Stimulated activated CD8-positive, alpha-beta memory T cell treated with anti-CD3 and anti-CD28 coated beads, Interleukin-12 subunit alpha, Interleukin-12 subunit beta, amount 100 ng/mL, for 4 hours (primary cell): ENCODE measurements at regions not wholly inside any gene's neighbourhood (a gene's known extent, or its start where the extent isn't known, plus 50 kb on each side); places are given as distances from the start of the nearest gene placed in this dataset.

Source experiments
- DNase-seq: peaks from one replicate; pipeline ENCODE4 v3.0.0-alpha.2; 2020; ENCODE audit warnings: low read depth

- no peak for DNase-seq
These were observed 339.3 kb upstream of the PFKP start for GRCh38 chr10:2728087-2728486.

DNA sequence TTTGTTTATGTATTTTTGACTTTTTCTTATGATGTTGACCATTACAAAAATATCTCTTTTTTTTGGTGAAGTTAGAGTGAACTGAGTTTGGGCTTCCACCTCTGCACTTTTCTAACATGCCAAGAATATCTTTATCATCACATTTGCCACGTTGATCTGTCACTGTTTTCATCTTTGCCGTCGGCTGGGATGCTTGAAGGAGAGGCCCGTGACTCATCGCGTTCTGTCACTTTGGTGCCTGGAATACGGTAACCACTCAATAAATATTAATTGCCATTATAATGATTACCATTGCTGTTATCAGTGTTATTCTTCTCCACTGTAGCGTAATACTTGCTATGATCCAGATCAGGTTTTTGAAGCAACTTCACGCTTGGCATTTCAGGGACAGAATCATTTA lies 350.8 kb upstream of the PFKP start:
- no peak for DNase-seq

- no peak for DNase-seq
These were observed 352.8 kb upstream of the PFKP start for GRCh38 chr10:2714597-2714996.

- no peak for DNase-seq
These were observed 363.4 kb upstream of the PFKP start for GRCh38 chr10:2703953-2704352.

DNA sequence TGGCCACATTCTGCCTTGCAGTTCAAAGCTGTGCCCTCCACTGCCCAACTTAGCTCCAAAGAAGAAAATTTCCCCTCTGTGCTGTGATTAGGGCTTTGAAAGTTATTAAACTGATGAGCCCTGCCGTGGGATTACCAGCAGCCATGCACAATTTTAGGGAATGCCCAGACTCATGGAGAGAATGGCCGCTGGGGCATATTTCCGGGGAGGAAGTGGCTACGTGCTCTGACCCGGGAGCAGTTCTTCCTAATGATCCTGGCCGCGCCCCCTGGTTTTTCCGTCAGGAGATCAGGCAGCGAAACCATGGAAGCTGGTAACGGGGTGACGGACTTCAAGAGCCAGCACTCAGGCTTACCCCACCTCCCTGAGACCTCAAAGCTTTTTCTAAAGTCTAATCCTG lies 365.5 kb upstream of the PFKP start:
- DNase-seq, result no peak

GRCh38 chr10:2700626-2701305 lies 366.6 kb upstream of the PFKP start:
- no peak for DNase-seq

GRCh38 chr10:2688958-2689357 lies 378.4 kb upstream of the PFKP start:
- no peak for DNase-seq

DNA sequence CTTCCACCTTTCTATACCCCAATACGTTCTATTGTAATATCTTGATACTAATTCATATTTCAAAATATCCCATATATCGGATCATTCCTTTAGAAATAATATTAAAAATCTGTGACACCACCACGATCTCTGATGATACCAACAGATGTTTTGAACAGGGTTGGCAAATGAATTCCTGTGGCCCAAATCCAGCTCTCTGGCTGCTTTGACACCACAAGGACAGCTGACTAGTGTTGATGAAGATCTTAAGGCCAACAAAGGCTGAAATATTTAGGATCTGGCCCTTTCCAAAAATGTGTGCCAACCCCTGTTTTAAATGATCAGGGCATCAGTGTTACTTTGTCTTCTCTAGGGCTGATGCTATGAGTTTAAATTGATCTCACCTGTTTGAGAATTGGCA lies 380.7 kb upstream of the PFKP start:
- no peak for DNase-seq

GRCh38 chr10:2682491-2682890 lies 384.9 kb upstream of the PFKP start:
- DNase-seq, result no peak

DNA sequence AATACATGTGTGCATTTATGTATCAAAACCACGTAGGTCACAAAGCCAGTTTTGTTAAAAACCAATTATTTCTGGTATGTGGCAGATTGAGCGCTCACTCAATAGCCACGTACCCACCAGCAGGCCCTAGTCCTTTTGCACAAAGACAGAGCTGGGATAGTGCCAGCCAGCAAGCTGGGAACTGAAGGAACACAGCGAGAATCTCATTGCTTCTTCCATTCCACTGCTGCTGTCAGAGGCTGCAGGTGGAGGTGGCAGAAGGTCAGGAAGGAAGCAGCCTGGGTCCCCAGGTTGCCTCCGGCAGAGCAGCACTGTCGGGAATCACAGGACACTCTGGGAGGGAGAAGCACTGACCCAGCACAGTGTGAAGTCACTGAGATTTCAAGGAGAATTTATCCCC lies 385.5 kb upstream of the PFKP start:
- no peak for DNase-seq

- no peak for DNase-seq
These were observed 386.5 kb upstream of the PFKP start for GRCh38 chr10:2680821-2681220.

DNA sequence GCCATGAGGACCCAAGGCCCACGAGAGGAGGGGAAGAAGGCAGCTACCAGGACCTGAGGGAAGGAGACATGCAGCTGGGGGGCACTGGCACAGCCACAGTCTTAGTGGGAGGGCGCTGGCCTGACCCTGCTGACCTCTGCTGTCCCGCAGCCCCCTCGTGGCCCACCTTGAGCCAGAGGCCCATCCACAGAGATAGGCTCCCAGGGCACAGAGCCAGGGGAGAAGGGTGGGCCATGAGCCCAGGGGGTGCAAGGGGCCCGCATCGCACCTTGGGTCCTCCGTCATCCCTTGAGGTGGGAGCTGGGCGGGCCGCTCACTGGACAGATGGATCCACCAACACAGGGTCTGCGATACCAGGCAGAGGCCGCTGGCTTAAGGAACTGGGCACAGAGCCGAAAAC lies 387.7 kb upstream of the PFKP start:
- DNase-seq, result no peak

DNA sequence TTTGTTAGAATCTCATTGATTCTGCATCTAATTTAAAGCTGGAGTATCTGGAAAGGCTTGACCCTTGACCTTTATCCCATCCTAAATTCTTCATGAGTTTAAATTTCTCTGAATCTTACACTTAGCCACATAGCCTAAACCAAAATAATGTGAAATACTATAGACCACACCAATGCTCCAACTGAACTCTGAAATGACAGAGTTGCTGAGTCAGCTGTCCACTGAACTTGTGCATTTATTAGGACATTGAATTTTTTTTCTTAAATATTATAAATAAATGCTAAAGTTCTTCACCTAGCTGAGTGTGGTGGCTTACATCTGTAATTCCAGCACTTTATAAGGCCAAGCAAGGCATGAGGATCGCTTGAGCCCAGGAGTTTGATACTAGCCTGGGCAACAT lies 390.9 kb upstream of the PFKP start:
- no peak for DNase-seq

- DNase-seq, result no peak
These were observed 392.9 kb upstream of the PFKP start for GRCh38 chr10:2674451-2674850.

DNA sequence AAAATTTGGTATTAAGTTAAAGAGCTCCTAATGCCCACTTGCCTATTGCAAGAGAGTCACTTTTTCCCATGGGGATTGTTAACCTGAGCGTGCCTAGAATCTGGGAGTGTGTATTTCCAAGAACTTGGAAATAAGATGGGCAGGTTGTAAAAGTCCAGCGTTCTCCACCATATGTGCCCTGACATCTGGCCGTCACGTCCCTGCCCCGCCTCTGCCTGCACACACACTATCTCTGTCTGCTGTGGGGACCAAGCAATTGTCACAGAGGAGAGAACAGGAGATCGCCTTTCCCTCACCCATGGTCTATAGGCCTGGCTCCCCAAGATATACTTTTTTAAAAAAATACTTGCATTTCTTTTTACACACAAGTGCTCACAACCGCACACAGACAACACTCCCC lies 396.5 kb upstream of the PFKP start:
- DNase-seq, result no peak

DNA sequence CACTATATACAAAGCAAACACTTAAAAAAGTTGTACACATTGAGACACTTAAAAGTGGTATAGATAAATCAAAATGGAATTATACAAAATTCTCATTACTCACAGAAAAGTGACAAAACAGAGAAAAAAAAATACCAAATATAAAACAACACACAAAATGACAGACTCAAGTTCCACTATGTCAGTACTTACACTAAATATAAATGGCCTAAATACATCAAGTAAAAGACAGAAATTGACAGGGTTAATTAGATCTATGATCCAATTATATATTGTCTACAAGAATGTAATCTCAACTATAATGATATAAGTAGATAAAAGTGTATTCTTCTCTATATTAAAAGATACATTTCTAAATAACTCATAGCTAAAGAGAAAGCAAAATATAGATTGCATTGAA lies 401.6 kb upstream of the PFKP start:
- DNase-seq, result no peak

- DNase-seq, result no peak
These were observed 407.1 kb upstream of the PFKP start for GRCh38 chr10:2660276-2660675.

- DNase-seq, result no peak
These were observed 407.6 kb upstream of the PFKP start for GRCh38 chr10:2659660-2660209.

- no peak for DNase-seq
These were observed 408.6 kb upstream of the PFKP start for GRCh38 chr10:2658780-2659179.

- DNase-seq, result no peak
These were observed 417.0 kb upstream of the PFKP start for GRCh38 chr10:2650328-2650727.

DNA sequence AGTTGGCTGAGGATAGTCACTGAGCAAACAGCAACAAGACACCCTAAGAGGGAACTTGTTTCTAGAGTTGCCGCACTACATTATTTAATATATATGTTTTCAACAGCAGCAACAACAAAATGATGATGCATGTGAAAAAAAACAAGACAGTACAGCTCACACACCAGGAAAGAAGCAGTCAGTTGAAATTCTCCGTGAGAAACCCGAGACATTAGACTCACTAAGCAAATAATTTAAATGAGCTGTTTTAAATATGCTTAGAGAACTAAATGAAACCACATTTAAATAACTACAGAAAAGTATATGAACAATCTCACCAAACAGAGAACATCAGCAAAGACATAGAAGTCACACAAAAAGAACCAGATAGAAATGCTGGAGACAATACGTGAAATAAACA lies 426.3 kb upstream of the PFKP start:
- no peak for DNase-seq

DNA sequence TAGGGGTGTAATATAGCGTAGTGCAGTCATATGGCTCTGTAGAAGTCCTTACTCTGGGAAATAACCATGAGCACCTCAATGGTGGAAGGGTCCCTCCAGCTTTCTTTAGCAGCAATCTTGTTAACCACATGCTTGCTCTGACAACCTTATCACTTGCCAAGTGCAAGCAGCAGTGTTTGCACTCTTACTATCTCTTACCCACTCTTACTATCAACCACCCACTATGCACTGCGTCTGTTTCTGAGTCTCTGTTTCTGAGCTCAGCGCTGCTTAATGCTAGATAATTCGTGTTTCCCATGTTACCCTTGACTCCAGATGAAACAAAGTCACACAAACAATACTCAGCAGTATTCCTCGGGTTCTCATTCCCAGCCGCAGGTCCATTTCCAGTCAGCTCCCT lies 433.7 kb upstream of the PFKP start:
- DNase-seq, result no peak

GRCh38 chr10:2631557-2632205 lies 435.7 kb upstream of the PFKP start:
- no peak for DNase-seq

- no peak for DNase-seq
These were observed 438.6 kb upstream of the PFKP start for GRCh38 chr10:2628705-2629104.
